PC-3 (cell line): ENCODE measurements at regions not wholly inside any gene's neighbourhood (a gene's known extent, or its start where the extent isn't known, plus 50 kb on each side); places are given as distances from the start of the nearest gene placed in this dataset.

Source experiments
- ATAC-seq: fragments of 200-7000 bp; cut with Tn5 transposase; 2 replicates; pipeline ENCODE4 v1.9.1; 2020; ENCODE audit warnings: mild to moderate bottlenecking, moderate library complexity
- BruUV-seq: library from RNA; stranded (reverse); fragments of 400-500 nt; replicated peaks from 2 replicates; lab custom pipeline; 2021; lab: Mats Ljungman, UMichigan
- CTCF ChIA-PET: fragments of 300-600 bp; sonication (Branson Sonifier 250); formaldehyde crosslinking; loops from one replicate; lab custom pipeline; 2022; ENCODE audit warnings: antibody characterized with exemption; lab: Charles Lee
- POLR2A ChIA-PET: fragments of 300-600 bp; sonication (Branson Sonifier 250); formaldehyde crosslinking; loops from one replicate; lab custom pipeline; 2022; ENCODE audit warnings: antibody characterized with exemption; ENCODE audit not compliant: unreplicated experiment; lab: Charles Lee
- DNase-seq: peaks from one replicate; pipeline ENCODE4 v3.0.0-alpha.2; 2015
- H2AFZ ChIP-seq: fragments of 300-600 bp; sonication (generic); 2 replicates; pipeline ENCODE4 v1.6.0; 2016; ENCODE audit warnings: antibody characterized with exemption, low read length
- H3F3A ChIP-seq: fragments of 300-600 bp; sonication (generic); one replicate; pipeline ENCODE4 v1.6.0; 2017; ENCODE audit warnings: antibody characterized with exemption, low read length, control low read depth, mild to moderate bottlenecking; ENCODE audit not compliant: unreplicated experiment
- H3K27ac ChIP-seq: fragments of 300-600 bp; sonication (generic); 2 replicates; pipeline ENCODE4 v1.5.1; 2016; ENCODE audit warnings: mild to moderate bottlenecking, low read length
- H3K27me3 ChIP-seq: fragments of 300-600 bp; sonication (generic); 2 replicates; pipeline ENCODE4 v1.6.1; 2016; ENCODE audit warnings: low read length, mixed read lengths
- H3K36me3 ChIP-seq: fragments of 300-600 bp; sonication (generic); 2 replicates; pipeline ENCODE4 v1.6.1; 2016; ENCODE audit warnings: low read depth, mixed run types, low read length, mixed read lengths
- H3K4me1 ChIP-seq: fragments of 300-600 bp; sonication (generic); 2 replicates; pipeline ENCODE4 v1.5.1; 2016; ENCODE audit warnings: low read length; ENCODE audit not compliant: insufficient read depth
- H3K4me2 ChIP-seq: fragments of 300-600 bp; sonication (generic); 2 replicates; pipeline ENCODE4 v1.6.0; 2016; ENCODE audit warnings: low read length
- H3K4me3 ChIP-seq: fragments of 300-600 bp; sonication (generic); 2 replicates; pipeline ENCODE4 v1.5.1; 2016; ENCODE audit warnings: mild to moderate bottlenecking, low read length, mixed read lengths
- H3K79me2 ChIP-seq: fragments of 300-600 bp; sonication (generic); 2 replicates; pipeline ENCODE4 v1.6.1; 2017; ENCODE audit warnings: low read length, mixed read lengths
- H3K9ac ChIP-seq: fragments of 300-600 bp; sonication (generic); 2 replicates; pipeline ENCODE4 v1.6.0; 2016; ENCODE audit warnings: mild to moderate bottlenecking, low read length
- H3K9me2 ChIP-seq: fragments of 300-600 bp; sonication (generic); replicated peaks from 2 replicates; pipeline ENCODE4 v1.6.1; 2016; ENCODE audit warnings: mixed run types, low read length, mixed read lengths
- H3K9me3 ChIP-seq: fragments of 300-600 bp; sonication (generic); 2 replicates; pipeline ENCODE4 v1.6.1; 2016; ENCODE audit warnings: low read length, mixed read lengths
- H4K20me1 ChIP-seq: fragments of 300-600 bp; sonication (generic); 2 replicates; pipeline ENCODE4 v1.6.1; 2016; ENCODE audit warnings: low read length, mixed read lengths
- EZH2 ChIP-seq: fragments of 300-600 bp; sonication (generic); IDR thresholded peaks from one replicate; pipeline ENCODE4 v1.6.1; 2017; ENCODE audit warnings: antibody characterized with exemption, mild to moderate bottlenecking, low read length; ENCODE audit not compliant: unreplicated experiment
- EZH2phosphoT487 ChIP-seq: fragments of 300-600 bp; sonication (generic); IDR thresholded peaks from 2 replicates; pipeline ENCODE4 v1.6.1; 2018; ENCODE audit warnings: mild to moderate bottlenecking, antibody characterized with exemption, low read length, borderline replicate concordance
- intact Hi-C: fragments of 100-400 bp; cut with micrococcal nuclease; formaldehyde crosslinking; loops from 2 replicates; pipeline ENCODE4 v1.9.0; 2023
- TF ChIP-seq, protein P1 (sequence below): fragments of 300-600 bp; sonication (generic); conservative IDR thresholded peaks from 2 replicates; pipeline ENCODE4 v1.5.1; 2017; ENCODE audit warnings: antibody characterized with exemption, low read depth, mild to moderate bottlenecking, low read length

GRCh38 chr18:56175330-56176001 is 462.9 kb downstream of the TXNL1 start:
- Histone ChIP-seq H3F3A (no peaks in the 10 kb centered on the region), H3K9me3 (no peaks in the 10 kb centered on the region), H4K20me1 (no peaks in the 10 kb centered on the region), H3K36me3 (no peaks in the 10 kb centered on the region), H2AFZ (no peak overlapping the region), H3K4me1 (peaks cover 18% of the 10 kb centered on the region), H3K4me2 (no peak overlapping the region), H3K27ac (no peak overlapping the region), H3K9ac (no peak overlapping the region), H3K4me3 (no peak overlapping the region), H3K27me3 (no peaks in the 10 kb centered on the region), H3K9me2 (no peaks in the 10 kb centered on the region), H3K79me2 (no peaks in the 10 kb centered on the region)
- ChIA-PET POLR2A (no interaction called here), CTCF (no interaction called here)
- BruUV-seq = no TSS peak
- ATAC-seq (no peak), DNase-seq (no peak)
- intact Hi-C loops = no loop called here
- TF ChIP-seq, protein P1, sequence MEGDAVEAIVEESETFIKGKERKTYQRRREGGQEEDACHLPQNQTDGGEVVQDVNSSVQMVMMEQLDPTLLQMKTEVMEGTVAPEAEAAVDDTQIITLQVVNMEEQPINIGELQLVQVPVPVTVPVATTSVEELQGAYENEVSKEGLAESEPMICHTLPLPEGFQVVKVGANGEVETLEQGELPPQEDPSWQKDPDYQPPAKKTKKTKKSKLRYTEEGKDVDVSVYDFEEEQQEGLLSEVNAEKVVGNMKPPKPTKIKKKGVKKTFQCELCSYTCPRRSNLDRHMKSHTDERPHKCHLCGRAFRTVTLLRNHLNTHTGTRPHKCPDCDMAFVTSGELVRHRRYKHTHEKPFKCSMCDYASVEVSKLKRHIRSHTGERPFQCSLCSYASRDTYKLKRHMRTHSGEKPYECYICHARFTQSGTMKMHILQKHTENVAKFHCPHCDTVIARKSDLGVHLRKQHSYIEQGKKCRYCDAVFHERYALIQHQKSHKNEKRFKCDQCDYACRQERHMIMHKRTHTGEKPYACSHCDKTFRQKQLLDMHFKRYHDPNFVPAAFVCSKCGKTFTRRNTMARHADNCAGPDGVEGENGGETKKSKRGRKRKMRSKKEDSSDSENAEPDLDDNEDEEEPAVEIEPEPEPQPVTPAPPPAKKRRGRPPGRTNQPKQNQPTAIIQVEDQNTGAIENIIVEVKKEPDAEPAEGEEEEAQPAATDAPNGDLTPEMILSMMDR = no peak

DNA sequence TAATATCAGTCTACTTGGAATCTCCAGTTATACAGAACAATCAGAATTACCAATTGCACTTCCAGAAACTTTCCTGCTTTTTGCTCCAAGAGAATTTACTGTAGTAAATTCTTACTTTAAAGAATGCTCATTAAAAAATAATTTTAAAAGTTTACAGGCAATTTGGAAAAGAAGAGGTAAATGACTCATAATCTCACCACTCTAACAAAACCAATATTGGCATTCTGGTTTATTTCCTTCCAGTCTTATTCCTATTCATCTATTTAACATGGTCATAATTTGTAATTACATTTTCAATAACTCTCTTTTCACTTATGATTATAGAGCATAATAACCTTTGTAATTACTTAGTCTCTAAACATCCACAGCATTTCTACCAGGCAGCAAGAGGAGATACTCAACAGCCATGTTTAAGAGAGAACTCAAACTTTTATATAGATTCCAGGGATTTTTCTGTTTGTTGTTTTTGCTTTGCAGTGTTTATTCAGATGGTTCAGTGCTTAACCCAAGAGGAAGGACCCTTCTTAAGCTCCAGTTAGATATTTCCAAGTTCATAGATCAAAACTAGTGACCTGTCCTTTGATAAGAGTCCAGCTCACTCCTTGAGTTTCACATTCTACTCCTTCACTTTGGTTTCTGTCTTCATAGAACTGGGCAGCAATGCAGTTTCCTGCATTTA is 464.7 kb downstream of the TXNL1 start:
- Histone ChIP-seq H2AFZ (no peak overlapping the region; the same call in 1 of the 2 replicates), H3K4me2 (no peak overlapping the region), H3K36me3 (no peaks in the 10 kb centered on the region), H3K9me2 (no peaks in the 10 kb centered on the region), H3K9me3 (no peaks in the 10 kb centered on the region), H3F3A (no peaks in the 10 kb centered on the region), H3K4me3 (no peak overlapping the region), H4K20me1 (no peaks in the 10 kb centered on the region), H3K27ac (no peak overlapping the region), H3K4me1 (peaks cover 21% of the 10 kb centered on the region), H3K79me2 (no peaks in the 10 kb centered on the region), H3K9ac (no peak overlapping the region), H3K27me3 (no peaks in the 10 kb centered on the region)
- ATAC-seq = peak; percentile 60
- no peak for DNase-seq
- intact Hi-C loops = no loop called here
- BruUV-seq = no TSS peak
- POLR2A ChIA-PET = no interaction called here
- CTCF ChIA-PET = no interaction called here
- TF ChIP-seq EZH2phosphoT487 = no peak
- TF ChIP-seq, protein P1 = no peak
- no peak for TF ChIP-seq EZH2

GRCh38 chr18:56172527-56172926 is 465.9 kb downstream of the TXNL1 start:
- Histone ChIP-seq H3K4me2 (no peak overlapping the region), H3K4me3 (no peak overlapping the region), H3K9ac (no peak overlapping the region), H3K4me1 (peaks cover 33% of the 10 kb centered on the region), H3K9me2 (no peaks in the 10 kb centered on the region), H4K20me1 (no peaks in the 10 kb centered on the region), H3K9me3 (no peaks in the 10 kb centered on the region), H3K79me2 (no peaks in the 10 kb centered on the region), H3K36me3 (no peaks in the 10 kb centered on the region), H3F3A (peaks cover 3% of the 10 kb centered on the region), H3K27ac (no peak overlapping the region), H3K27me3 (no peaks in the 10 kb centered on the region), H2AFZ (no peak overlapping the region)
- intact Hi-C loops = no loop called here
- TF ChIP-seq EZH2phosphoT487 (no peak), EZH2 (no peak)
- TF ChIP-seq, protein P1 = no peak
- CTCF ChIA-PET = no interaction called here
- DNase-seq = no peak
- no TSS peak for BruUV-seq
- POLR2A ChIA-PET = no interaction called here
- no peak for ATAC-seq
